ENCODE measurements at regions not wholly inside any gene's neighbourhood (a gene's known extent, or its start where the extent isn't known, plus 50 kb on each side); places are given as distances from the start of the nearest gene placed in this dataset.
"Not testable (repeated sequence)": the region's sequence is repeated elsewhere in the genome, so short reads cannot be mapped to it uniquely, and the experiment has no call there.

GRCh38 chr3:86771741-86772512, 219.0 kb downstream of the VGLL3 start:
- H2AFZ ChIP-seq (ENCODE audit: low read depth, low read length, severe bottlenecking), result peak overlapping the region; percentile 22
- H3K4me2 ChIP-seq (ENCODE audit: low read depth, low read length, poor library complexity, severe bottlenecking), result no peak overlapping the region
- H3K27me3 ChIP-seq (ENCODE audit: low read length), result no peaks in the 10 kb centered on the region
- TF ChIP-seq CTCF (IDR thresholded peaks at IDR 0.05; ENCODE audit: insufficient read depth, low read length, poor library complexity, severe bottlenecking) (no peak), EZH2phosphoT487 (conservative IDR thresholded peaks at IDR 0.05; ENCODE audit: low read length) (no peak)
- no peak overlapping the region for H3K27ac ChIP-seq (ENCODE audit: low read depth, low read length)
- no peaks in the 10 kb centered on the region for H3F3A ChIP-seq (ENCODE audit: insufficient read depth)
- no peak overlapping the region for H3K4me3 ChIP-seq (ENCODE audit: insufficient read depth, low read length, poor library complexity, severe bottlenecking)
- no peaks in the 10 kb centered on the region for H3K36me3 ChIP-seq (ENCODE audit: low read length)
- H3K79me2 ChIP-seq (ENCODE audit: insufficient read depth, low read length), result no peaks in the 10 kb centered on the region
- H4K20me1 ChIP-seq (ENCODE audit: low read depth, low read length), result no peaks in the 10 kb centered on the region
- H3K9ac ChIP-seq (ENCODE audit: low read length), result no peak overlapping the region
- H3K9me3 ChIP-seq (ENCODE audit: insufficient read depth, low read length), result no peaks in the 10 kb centered on the region
- H3K9me2 ChIP-seq (replicated peaks; ENCODE audit: insufficient read depth, low read length), result no peaks in the 10 kb centered on the region

GRCh38 chr3:86766331-86766730, 224.6 kb downstream of the VGLL3 start:
- no peak overlapping the region for H2AFZ ChIP-seq (ENCODE audit: low read depth, low read length, severe bottlenecking)
- no peak overlapping the region for H3K27ac ChIP-seq (ENCODE audit: low read depth, low read length)
- no peaks in the 10 kb centered on the region for H3K36me3 ChIP-seq (ENCODE audit: low read length)
- no peaks in the 10 kb centered on the region for H3K27me3 ChIP-seq (ENCODE audit: low read length)
- TF ChIP-seq CTCF (IDR thresholded peaks at IDR 0.05; ENCODE audit: insufficient read depth, low read length, poor library complexity, severe bottlenecking) (no peak), EZH2phosphoT487 (conservative IDR thresholded peaks at IDR 0.05; ENCODE audit: low read length) (no peak)
- H3K79me2 ChIP-seq (ENCODE audit: insufficient read depth, low read length), result no peaks in the 10 kb centered on the region
- H3F3A ChIP-seq (ENCODE audit: insufficient read depth), result no peaks in the 10 kb centered on the region
- H3K9ac ChIP-seq (ENCODE audit: low read length), result no peak overlapping the region
- H3K4me3 ChIP-seq (ENCODE audit: insufficient read depth, low read length, poor library complexity, severe bottlenecking), result no peak overlapping the region
- no peaks in the 10 kb centered on the region for H4K20me1 ChIP-seq (ENCODE audit: low read depth, low read length)
- H3K4me2 ChIP-seq (ENCODE audit: low read depth, low read length, poor library complexity, severe bottlenecking), result no peak overlapping the region
- H3K9me3 ChIP-seq (ENCODE audit: insufficient read depth, low read length), result no peaks in the 10 kb centered on the region
- no peaks in the 10 kb centered on the region for H3K9me2 ChIP-seq (replicated peaks; ENCODE audit: insufficient read depth, low read length)

- not testable (repeated sequence) for H3F3A ChIP-seq (ENCODE audit: insufficient read depth); H3K27me3 ChIP-seq (ENCODE audit: low read length); H3K9me2 ChIP-seq (replicated peaks; ENCODE audit: insufficient read depth, low read length); H2AFZ ChIP-seq (ENCODE audit: low read depth, low read length, severe bottlenecking); H3K36me3 ChIP-seq (ENCODE audit: low read length); H3K27ac ChIP-seq (ENCODE audit: low read depth, low read length); H3K4me2 ChIP-seq (ENCODE audit: low read depth, low read length, poor library complexity, severe bottlenecking); H3K4me3 ChIP-seq (ENCODE audit: insufficient read depth, low read length, poor library complexity, severe bottlenecking); H3K9ac ChIP-seq (ENCODE audit: low read length); H4K20me1 ChIP-seq (ENCODE audit: low read depth, low read length); H3K79me2 ChIP-seq (ENCODE audit: insufficient read depth, low read length); H3K9me3 ChIP-seq (ENCODE audit: insufficient read depth, low read length)
Observed at GRCh38 chr3:86757322-86758179, 233.4 kb downstream of the VGLL3 start.

- Histone ChIP-seq H3K36me3 (ENCODE audit: low read length) (no peaks in the 10 kb centered on the region), H4K20me1 (ENCODE audit: low read depth, low read length) (no peaks in the 10 kb centered on the region), H3K9me3 (ENCODE audit: insufficient read depth, low read length) (no peaks in the 10 kb centered on the region), H3K4me2 (ENCODE audit: low read depth, low read length, poor library complexity, severe bottlenecking) (no peak overlapping the region), H2AFZ (ENCODE audit: low read depth, low read length, severe bottlenecking) (no peak overlapping the region), H3K4me3 (ENCODE audit: insufficient read depth, low read length, poor library complexity, severe bottlenecking) (no peak overlapping the region), H3K9ac (ENCODE audit: low read length) (no peak overlapping the region), H3K79me2 (ENCODE audit: insufficient read depth, low read length) (no peaks in the 10 kb centered on the region), H3K9me2 (replicated peaks; ENCODE audit: insufficient read depth, low read length) (no peaks in the 10 kb centered on the region), H3F3A (ENCODE audit: insufficient read depth) (no peaks in the 10 kb centered on the region), H3K27ac (ENCODE audit: low read depth, low read length) (no peak overlapping the region), H3K27me3 (ENCODE audit: low read length) (no peaks in the 10 kb centered on the region)
- no peak for TF ChIP-seq CTCF (IDR thresholded peaks at IDR 0.05; ENCODE audit: insufficient read depth, low read length, poor library complexity, severe bottlenecking)
- TF ChIP-seq EZH2phosphoT487 (conservative IDR thresholded peaks at IDR 0.05; ENCODE audit: low read length), result no peak
Observed at GRCh38 chr3:86748015-86748414, 242.9 kb downstream of the VGLL3 start.
